HFFc6 (cell line): ENCODE measurements at regions not wholly inside any gene's neighbourhood (a gene's known extent, or its start where the extent isn't known, plus 50 kb on each side); places are given as distances from the start of the nearest gene placed in this dataset.
"Not testable (repeated sequence)": the region's sequence is repeated elsewhere in the genome, so short reads cannot be mapped to it uniquely, and the experiment has no call there.

Source experiments
- DNase-seq: peaks from one replicate; pipeline ENCODE4 v3.0.0-alpha.2; 2018
- H3K27ac Mint-ChIP-seq: 2 replicates; pipeline ENCODE4 v1.8.0; 2020; ENCODE audit warnings: mild to moderate bottlenecking, mixed read lengths
- H3K27me3 Mint-ChIP-seq: 2 replicates; pipeline ENCODE4 v1.8.0; 2021; ENCODE audit warnings: mild to moderate bottlenecking, moderate library complexity, mixed read lengths; ENCODE audit not compliant: insufficient read depth
- H3K36me3 Mint-ChIP-seq: 2 replicates; pipeline ENCODE4 v1.8.0; 2021; ENCODE audit warnings: low read depth, mixed read lengths
- H3K4me1 Mint-ChIP-seq: 2 replicates; pipeline ENCODE4 v1.8.0; 2020; ENCODE audit warnings: low read depth, mixed read lengths
- H3K4me3 Mint-ChIP-seq: 2 replicates; pipeline ENCODE4 v1.8.0; 2020; ENCODE audit warnings: mild to moderate bottlenecking, moderate library complexity, mixed read lengths
- H3K9me3 Mint-ChIP-seq: 2 replicates; pipeline ENCODE4 v1.8.0; 2020; ENCODE audit warnings: mild to moderate bottlenecking, mixed read lengths
- TF ChIP-seq, protein P1 (sequence below): fragments of 200-600 bp; sonication (generic); IDR thresholded peaks from 2 replicates; pipeline ENCODE4 v1.5.0; 2021; ENCODE audit warnings: antibody characterized with exemption, mild to moderate bottlenecking

- Mint-ChIP-seq H3K27me3 (0 out of 2 replicates have a peak, but pooled peaks cover 2% of the 10 kb centered on the region), H3K36me3 (no peaks in the 10 kb centered on the region), H3K4me3 (no peak overlapping the region), H3K27ac (no peak overlapping the region), H3K4me1 (no peaks in the 10 kb centered on the region), H3K9me3 (no peaks in the 10 kb centered on the region)
- TF ChIP-seq, protein P1, sequence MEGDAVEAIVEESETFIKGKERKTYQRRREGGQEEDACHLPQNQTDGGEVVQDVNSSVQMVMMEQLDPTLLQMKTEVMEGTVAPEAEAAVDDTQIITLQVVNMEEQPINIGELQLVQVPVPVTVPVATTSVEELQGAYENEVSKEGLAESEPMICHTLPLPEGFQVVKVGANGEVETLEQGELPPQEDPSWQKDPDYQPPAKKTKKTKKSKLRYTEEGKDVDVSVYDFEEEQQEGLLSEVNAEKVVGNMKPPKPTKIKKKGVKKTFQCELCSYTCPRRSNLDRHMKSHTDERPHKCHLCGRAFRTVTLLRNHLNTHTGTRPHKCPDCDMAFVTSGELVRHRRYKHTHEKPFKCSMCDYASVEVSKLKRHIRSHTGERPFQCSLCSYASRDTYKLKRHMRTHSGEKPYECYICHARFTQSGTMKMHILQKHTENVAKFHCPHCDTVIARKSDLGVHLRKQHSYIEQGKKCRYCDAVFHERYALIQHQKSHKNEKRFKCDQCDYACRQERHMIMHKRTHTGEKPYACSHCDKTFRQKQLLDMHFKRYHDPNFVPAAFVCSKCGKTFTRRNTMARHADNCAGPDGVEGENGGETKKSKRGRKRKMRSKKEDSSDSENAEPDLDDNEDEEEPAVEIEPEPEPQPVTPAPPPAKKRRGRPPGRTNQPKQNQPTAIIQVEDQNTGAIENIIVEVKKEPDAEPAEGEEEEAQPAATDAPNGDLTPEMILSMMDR, result no peak
- DNase-seq, result no peak
Measured at GRCh38 chrX:23511793-23512192, 155.5 kb upstream of the PRDX4 start.

DNA sequence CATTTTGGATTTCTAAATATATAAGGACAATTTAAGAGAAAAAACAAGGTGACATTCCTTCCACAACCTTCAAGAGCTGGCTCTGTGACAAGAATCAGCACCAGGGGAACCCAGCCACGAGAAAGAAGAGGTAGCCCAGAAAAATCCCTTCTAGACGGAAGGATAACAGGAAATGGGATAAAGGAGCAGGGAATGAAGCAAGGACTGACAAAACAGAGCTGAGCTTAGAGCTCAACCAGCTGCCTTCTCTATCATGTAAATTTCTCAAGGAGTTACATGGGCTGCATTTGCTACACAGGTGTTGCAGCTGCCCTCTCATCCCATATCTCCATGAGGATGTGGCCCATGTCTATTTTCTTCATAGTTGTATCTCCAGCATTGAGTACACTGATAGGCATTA is 154.2 kb upstream of the PRDX4 start:
- DNase-seq, result no peak
- TF ChIP-seq, protein P1, result no peak
- Mint-ChIP-seq H3K9me3 (no peaks in the 10 kb centered on the region), H3K4me1 (no peaks in the 10 kb centered on the region), H3K27me3 (0 out of 2 replicates have a peak, but pooled peaks cover 2% of the 10 kb centered on the region), H3K27ac (no peak overlapping the region), H3K36me3 (no peaks in the 10 kb centered on the region), H3K4me3 (no peak overlapping the region)

DNA sequence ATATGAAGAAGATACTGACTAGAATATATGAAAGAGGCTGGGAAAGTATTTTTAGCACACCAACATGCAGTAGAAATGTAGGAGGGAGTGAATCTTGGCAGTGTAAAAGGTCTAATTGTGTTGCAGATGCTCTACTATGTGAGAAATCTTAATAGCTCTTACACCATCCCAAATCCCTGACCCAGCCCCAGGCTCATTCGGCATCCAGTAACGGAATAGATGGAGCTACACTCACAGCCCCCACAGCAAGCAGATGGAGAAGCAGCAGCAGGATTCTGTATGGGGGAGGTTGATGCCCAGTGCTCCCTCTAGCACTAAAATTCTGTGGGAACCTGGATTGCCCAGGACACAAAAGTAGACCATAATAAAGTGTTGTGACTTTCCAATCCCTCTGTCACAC is 153.2 kb upstream of the PRDX4 start:
- Mint-ChIP-seq H3K36me3 (no peaks in the 10 kb centered on the region), H3K9me3 (no peaks in the 10 kb centered on the region)

GRCh38 chrX:23515028-23515427 is 152.3 kb upstream of the PRDX4 start:
- TF ChIP-seq, protein P1, result no peak
- no peak overlapping the region for H3K4me3 Mint-ChIP-seq
- H3K9me3 Mint-ChIP-seq, result no peaks in the 10 kb centered on the region
- H3K27ac Mint-ChIP-seq, result no peak overlapping the region
- no peaks in the 10 kb centered on the region for H3K4me1 Mint-ChIP-seq
- no peak for DNase-seq
- no peaks in the 10 kb centered on the region for H3K36me3 Mint-ChIP-seq
- peaks cover 2% of the 10 kb centered on the region; the same call in 1 of the 2 replicates for H3K27me3 Mint-ChIP-seq

More for the DNA sequence above, 153.2 kb upstream of the PRDX4 start:
- peaks cover 2% of the 10 kb centered on the region; the same call in 1 of the 2 replicates for H3K27me3 Mint-ChIP-seq
- no peak overlapping the region for H3K4me3 Mint-ChIP-seq
- DNase-seq, result no peak
- H3K4me1 Mint-ChIP-seq, result no peaks in the 10 kb centered on the region
- TF ChIP-seq, protein P1, result no peak
- H3K27ac Mint-ChIP-seq, result no peak overlapping the region

DNA sequence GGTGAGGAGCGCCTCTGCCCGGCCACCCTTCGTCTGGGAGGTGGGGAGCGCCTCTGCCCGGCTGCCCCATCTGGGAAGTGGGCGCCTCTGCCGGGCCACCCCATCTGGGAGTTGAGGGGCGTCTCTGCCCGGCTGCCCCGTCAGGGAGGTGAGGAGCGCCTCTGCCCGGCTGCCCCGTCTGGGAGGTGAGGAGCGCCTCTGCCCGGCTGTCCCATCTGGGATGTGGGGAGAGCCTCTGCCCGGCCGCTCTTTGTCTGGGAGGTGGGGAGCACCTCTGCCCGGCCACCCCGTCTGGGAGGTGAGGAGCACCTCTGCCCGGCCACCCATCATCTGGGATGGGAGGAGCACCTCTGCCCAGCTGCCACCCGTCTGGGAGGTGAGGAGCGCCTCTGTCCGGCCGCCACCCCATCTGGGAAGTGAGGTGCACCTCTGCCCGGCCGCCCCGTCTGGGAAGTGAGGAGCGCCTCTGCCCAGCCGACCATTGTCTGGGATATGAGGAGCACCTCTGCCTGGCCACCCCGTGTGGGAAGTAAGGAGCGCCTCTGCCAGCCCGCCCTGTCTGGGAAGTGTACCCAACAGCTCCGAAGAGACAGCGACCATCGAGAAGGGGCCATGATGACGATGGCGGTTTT is 144.2 kb upstream of the PRDX4 start:
- not testable (repeated sequence) for H3K4me3 Mint-ChIP-seq, H3K9me3 Mint-ChIP-seq, H3K4me1 Mint-ChIP-seq, H3K27ac Mint-ChIP-seq, H3K36me3 Mint-ChIP-seq, H3K27me3 Mint-ChIP-seq, DNase-seq

GRCh38 chrX:23524467-23524866 is 142.8 kb upstream of the PRDX4 start:
- Mint-ChIP-seq H3K4me3 (no peak overlapping the region), H3K27me3 (no peaks in the 10 kb centered on the region), H3K27ac (no peak overlapping the region), H3K9me3 (peaks cover 6% of the 10 kb centered on the region), H3K4me1 (no peaks in the 10 kb centered on the region), H3K36me3 (no peaks in the 10 kb centered on the region)
- DNase-seq, result no peak
- TF ChIP-seq, protein P1, result no peak
